ENCODE measurements at regions not wholly inside any gene's neighbourhood (a gene's known extent, or its start where the extent isn't known, plus 50 kb on each side); places are given as distances from the start of the nearest gene placed in this dataset.

DNA sequence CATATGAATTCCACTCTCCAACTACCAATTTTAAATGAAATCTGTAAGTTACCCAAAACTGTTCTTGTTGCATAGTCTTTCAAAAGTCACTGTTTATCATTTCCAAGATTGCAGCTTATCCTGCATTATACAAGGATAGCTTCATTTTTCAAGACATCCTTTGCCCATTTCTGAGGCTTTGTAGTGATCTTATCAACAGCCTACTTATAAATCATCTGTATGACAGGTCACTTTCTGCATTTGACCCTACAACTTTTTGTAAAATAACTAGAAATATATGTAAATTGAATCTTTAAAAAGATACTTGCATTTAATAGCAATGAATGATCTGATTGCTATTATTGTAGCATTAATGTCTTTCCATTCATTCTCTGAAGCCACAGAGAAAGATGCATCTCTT, 521.1 kb downstream of the UTRN start:
- TF ChIP-seq, protein P1, sequence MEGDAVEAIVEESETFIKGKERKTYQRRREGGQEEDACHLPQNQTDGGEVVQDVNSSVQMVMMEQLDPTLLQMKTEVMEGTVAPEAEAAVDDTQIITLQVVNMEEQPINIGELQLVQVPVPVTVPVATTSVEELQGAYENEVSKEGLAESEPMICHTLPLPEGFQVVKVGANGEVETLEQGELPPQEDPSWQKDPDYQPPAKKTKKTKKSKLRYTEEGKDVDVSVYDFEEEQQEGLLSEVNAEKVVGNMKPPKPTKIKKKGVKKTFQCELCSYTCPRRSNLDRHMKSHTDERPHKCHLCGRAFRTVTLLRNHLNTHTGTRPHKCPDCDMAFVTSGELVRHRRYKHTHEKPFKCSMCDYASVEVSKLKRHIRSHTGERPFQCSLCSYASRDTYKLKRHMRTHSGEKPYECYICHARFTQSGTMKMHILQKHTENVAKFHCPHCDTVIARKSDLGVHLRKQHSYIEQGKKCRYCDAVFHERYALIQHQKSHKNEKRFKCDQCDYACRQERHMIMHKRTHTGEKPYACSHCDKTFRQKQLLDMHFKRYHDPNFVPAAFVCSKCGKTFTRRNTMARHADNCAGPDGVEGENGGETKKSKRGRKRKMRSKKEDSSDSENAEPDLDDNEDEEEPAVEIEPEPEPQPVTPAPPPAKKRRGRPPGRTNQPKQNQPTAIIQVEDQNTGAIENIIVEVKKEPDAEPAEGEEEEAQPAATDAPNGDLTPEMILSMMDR (IDR thresholded peaks at IDR 0.05) = no peak
- no peak for TF ChIP-seq POLR2AphosphoS5 (IDR thresholded peaks at IDR 0.05)
- TF ChIP-seq POLR2A (IDR thresholded peaks at IDR 0.05) = no peak
- TF ChIP-seq EP300 (IDR thresholded peaks at IDR 0.05) = no peak

Data from suprapubic skin (tissue), 4 donors.